CD4-positive, alpha-beta T cell treated with Interferon gamma for 1 hour (primary cell): ENCODE measurements at regions not wholly inside any gene's neighbourhood (a gene's known extent, or its start where the extent isn't known, plus 50 kb on each side); places are given as distances from the start of the nearest gene placed in this dataset.
A peak's percentile ranks its signal among the peaks of the same experiment; 100 is the strongest.

Experiments used
- DNase-seq: peaks from one replicate; pipeline ENCODE4 v3.0.0-alpha.2; 2020

DNA sequence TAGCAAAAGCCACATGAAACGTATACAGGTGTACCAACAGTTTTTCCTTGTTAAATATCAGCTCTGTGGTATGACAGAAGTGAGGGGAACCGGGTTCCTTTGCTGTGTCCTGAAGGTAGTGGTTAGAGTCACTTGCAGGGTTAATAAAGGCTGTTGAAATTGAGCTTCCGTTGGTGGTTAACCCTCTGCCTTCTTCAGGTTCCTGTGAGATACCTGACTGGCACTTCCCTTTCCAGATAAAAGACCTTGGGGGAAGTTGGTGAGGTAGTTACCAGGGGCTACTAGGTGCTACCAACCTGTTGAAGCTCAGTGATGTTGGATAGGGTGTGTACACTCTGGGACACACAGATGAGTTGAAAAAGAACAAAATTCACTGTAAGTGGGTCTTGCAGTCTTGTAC, 384.1 kb downstream of the GATA3 start:
- DNase-seq = peak; percentile 4

DNA sequence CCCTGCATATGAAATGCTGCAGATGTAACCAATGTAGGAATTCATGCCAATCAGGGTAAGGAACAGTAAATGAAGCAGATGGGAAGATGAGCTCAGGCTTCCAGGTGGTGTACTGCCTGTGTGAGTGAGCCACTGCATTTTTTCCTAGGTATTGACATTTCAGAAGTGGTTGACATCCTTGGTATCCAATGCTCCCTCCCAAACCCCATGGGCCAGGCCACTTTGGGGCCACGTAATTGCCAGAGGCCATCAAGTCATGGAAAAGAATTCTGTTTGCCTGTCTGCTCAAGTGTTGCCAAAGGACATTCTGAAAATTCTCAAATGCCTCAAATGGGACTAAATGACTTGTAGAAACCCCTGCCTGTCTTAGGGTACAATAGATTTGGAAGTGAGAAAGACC, 384.6 kb downstream of the GATA3 start:
- no peak for DNase-seq

DNA sequence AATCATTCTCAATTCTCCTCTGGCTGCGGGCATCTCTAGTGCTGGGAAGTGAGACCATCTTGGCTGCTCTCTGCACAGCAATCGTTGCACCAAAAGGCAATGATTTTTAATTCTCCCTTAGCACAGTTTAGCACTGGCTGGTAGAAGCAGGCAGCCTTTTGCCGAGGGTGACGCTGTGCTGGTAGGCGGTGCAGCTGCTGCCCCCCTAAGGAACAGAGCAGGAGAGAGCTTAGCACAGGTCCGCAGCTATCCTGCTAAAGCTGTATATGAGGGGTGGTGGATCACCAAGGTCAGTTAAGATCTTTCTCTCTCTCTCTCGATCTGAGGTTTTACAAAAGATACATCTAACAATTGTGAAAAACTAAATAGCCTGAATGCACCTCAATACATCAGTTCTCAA, 390.1 kb downstream of the GATA3 start:
- DNase-seq = peak; percentile 40

GRCh38 chr10:8445353-8445752, 390.9 kb downstream of the GATA3 start:
- no peak for DNase-seq

GRCh38 chr10:8449909-8450308, 395.4 kb downstream of the GATA3 start:
- no peak for DNase-seq

- DNase-seq = no peak
Measured at GRCh38 chr10:8453587-8453986, 399.1 kb downstream of the GATA3 start.

- no peak for DNase-seq
Measured at GRCh38 chr10:8454357-8454756, 399.9 kb downstream of the GATA3 start.

GRCh38 chr10:8455181-8455580, 400.7 kb downstream of the GATA3 start:
- DNase-seq = no peak

GRCh38 chr10:8456386-8456785, 401.9 kb downstream of the GATA3 start:
- DNase-seq = no peak

GRCh38 chr10:8460626-8461025, 406.1 kb downstream of the GATA3 start:
- DNase-seq = no peak

GRCh38 chr10:8462565-8462964, 408.1 kb downstream of the GATA3 start:
- DNase-seq = no peak

DNA sequence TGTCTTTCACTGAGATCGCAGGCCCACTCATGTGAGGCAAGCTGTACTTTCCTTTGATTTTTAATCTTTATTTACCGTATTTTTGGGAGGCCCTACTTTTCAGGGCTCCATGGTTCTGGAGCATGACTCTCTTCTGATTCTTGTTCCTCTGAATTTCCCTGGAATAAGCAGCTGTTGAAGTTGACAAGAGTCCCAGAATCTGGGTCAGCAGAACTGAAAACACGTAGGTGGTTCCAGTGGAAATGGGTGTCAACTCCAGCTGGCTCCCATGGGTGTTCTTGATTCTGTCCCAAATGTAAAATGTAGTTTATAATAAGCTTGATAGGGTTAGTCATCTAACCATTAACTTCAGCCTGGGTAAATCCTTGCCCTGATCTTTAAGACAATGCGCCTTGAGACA, 409.4 kb downstream of the GATA3 start:
- no peak for DNase-seq

DNA sequence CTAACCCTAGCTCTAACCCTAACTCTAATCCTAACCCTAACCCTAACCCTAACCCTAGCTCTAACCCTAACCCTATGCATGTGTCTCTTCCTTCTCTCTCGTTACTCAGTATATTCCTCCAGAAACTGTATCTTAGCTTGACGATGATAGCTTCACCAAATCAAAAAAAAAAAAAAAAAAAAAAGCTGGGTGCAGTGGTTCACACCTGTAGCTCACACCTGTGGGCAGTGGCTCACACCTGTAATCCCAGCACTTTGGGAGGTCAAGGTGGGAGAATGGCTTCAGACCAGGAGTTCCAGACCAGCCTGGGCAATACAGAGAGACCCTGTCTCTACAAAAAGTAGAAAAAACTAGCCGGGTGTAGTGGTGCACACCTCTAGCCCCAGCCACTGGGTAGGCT, 414.0 kb downstream of the GATA3 start:
- no peak for DNase-seq

DNA sequence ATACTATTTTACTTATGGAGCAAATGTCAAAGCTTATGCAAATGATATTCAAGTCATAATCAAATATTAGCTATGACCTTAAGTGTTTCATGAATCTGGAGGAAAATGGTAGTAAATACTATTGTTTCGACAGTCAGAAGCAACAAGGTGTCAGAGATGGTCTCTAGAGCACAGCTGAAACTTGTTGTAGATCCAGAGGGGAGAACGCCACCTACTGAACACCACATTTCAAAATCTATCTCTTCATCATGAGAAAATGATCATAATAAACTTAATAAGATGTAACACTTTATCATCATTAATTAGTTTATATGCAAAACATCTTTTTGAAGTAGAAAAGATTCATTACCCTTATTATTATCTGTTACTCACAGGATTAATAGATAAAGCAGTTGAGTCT, 418.7 kb downstream of the GATA3 start:
- peak; percentile 16 for DNase-seq

- DNase-seq = no peak
Measured at GRCh38 chr10:8477300-8477699, 422.8 kb downstream of the GATA3 start.

- no peak for DNase-seq
Measured at GRCh38 chr10:8481718-8482504, 427.4 kb downstream of the GATA3 start.

DNA sequence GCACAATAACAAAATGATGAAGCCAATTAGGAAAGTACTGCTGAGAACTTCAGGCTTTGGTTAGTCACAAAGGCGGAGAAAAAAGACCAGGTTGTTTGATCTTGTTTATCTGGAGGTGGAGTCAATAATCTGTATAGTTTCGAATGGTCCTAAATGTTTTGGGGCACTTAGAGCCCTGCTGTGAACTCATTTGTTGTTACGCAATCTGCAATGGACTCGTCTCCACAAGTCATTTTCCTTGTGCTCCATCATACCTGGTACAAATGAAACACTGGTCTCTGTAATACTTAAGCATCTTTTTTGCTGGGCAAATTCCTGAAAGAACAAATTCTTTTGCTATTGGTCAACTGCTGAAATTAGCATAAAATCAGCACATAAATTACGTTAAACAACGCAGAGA, 430.5 kb downstream of the GATA3 start:
- no peak for DNase-seq

GRCh38 chr10:8487346-8487745, 432.9 kb downstream of the GATA3 start:
- DNase-seq = no peak

- no peak for DNase-seq
Measured at GRCh38 chr10:8489232-8489631, 434.7 kb downstream of the GATA3 start.

- DNase-seq = no peak
Measured at GRCh38 chr10:8489823-8490222, 435.3 kb downstream of the GATA3 start.

DNA sequence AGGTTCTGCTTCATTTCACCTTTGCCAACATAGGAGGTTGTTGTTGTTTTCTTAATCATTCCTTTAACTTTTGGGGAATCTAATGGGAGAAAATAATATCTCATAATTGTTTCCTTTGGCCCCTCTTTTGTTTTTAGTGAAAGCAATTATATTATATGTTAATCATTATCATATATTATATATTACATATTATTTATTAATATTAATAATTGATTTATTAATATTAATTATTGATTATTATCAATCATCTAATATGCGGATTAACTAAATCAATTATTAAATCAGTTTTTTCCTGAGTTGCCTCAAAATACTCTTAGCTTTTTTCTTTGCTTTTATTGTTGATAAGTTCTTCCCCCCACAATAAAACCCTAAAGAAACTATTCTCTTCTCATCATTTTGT, 443.8 kb downstream of the GATA3 start:
- DNase-seq = no peak

- no peak for DNase-seq
Measured at GRCh38 chr10:8498881-8499280, 444.4 kb downstream of the GATA3 start.

GRCh38 chr10:8499312-8499711, 444.8 kb downstream of the GATA3 start:
- no peak for DNase-seq

- no peak for DNase-seq
Measured at GRCh38 chr10:8499752-8500390, 445.4 kb downstream of the GATA3 start.

GRCh38 chr10:8502573-8502972, 448.1 kb downstream of the GATA3 start:
- DNase-seq = no peak
